ENCODE measurements at regions not wholly inside any gene's neighbourhood (a gene's known extent, or its start where the extent isn't known, plus 50 kb on each side); places are given as distances from the start of the nearest gene placed in this dataset.

GRCh38 chr12:73950507-73950906 lies 587.1 kb upstream of the ATXN7L3B start:
- WGBS (ENCODE audit: extremely low coverage, insufficient read length, low lambda C conversion rate), result no CpG with 5 or more reads among the region's 1 CpG
- H3K36me3 Mint-ChIP-seq (ENCODE audit: insufficient read depth in 1 of 3, low read depth in 3 of 3), result no peaks in the 10 kb centered on the region

More at GRCh38 chr12:73950507-73950906, 587.1 kb upstream of the ATXN7L3B start:
- no peak overlapping the region for H3K4ac ChIP-seq (ENCODE audit: low read depth, low read length)
- H2AK5ac ChIP-seq (ENCODE audit: insufficient read length, low read length), result no peak overlapping the region
- no peak overlapping the region for H3K9ac ChIP-seq (ENCODE audit: extremely low read depth, insufficient read length, low read length)
- Mint-ChIP-seq H3K27me3 (ENCODE audit: low read depth) (no peaks in the 10 kb centered on the region), H3K9me3 (no peaks in the 10 kb centered on the region), H3K4me1 (peaks cover 12 to 20% of the 10 kb centered on the region in 2 experiments), H3K4me3 (no peak overlapping the region), H3K27ac (peak overlapping the region in 1 of 3 experiments; percentile 37; a peak in 2 of 7 replicates)
- no peak overlapping the region for H2BK12ac ChIP-seq (ENCODE audit: insufficient read length, low read depth, low read length)
- no peaks in the 10 kb centered on the region for H3K9me3 ChIP-seq (ENCODE audit: control insufficient read depth, low read depth, low read length)
- H2BK20ac ChIP-seq (ENCODE audit: low read depth, low read length, poor library complexity, severe bottlenecking), result no peak overlapping the region
- H3K23ac ChIP-seq (ENCODE audit: insufficient read length, low read depth, low read length), result no peak overlapping the region
- H3T11ph ChIP-seq (ENCODE audit: low read length), result no peak overlapping the region
- no peak overlapping the region for H4K5ac ChIP-seq (ENCODE audit: insufficient read length, low read depth, low read length)
- H3K18ac ChIP-seq (ENCODE audit: insufficient read length, low read depth, low read length), result no peak overlapping the region
- H4K8ac ChIP-seq (replicated peaks; ENCODE audit: insufficient read length, low read depth, low read length), result no peak overlapping the region
- H2AFZ ChIP-seq (ENCODE audit: low read length), result no peak overlapping the region
- H4K20me1 ChIP-seq (ENCODE audit: control insufficient read depth, insufficient read depth, insufficient read length), result no peaks in the 10 kb centered on the region
- no peaks in the 10 kb centered on the region for H3K4me1 ChIP-seq (ENCODE audit: insufficient read depth, low read length)
- TF ChIP-seq CTCF (conservative IDR thresholded peaks at IDR 0.05), result no peak
- H3K14ac ChIP-seq (ENCODE audit: insufficient read depth, low read length), result no peak overlapping the region
- no peak overlapping the region for H3K4me2 ChIP-seq (ENCODE audit: insufficient read depth, insufficient read length, low read length)
- H2BK120ac ChIP-seq (ENCODE audit: low read depth, low read length, poor library complexity, severe bottlenecking), result no peak overlapping the region
- H3K79me2 ChIP-seq (ENCODE audit: insufficient read depth, low read length), result no peaks in the 10 kb centered on the region
- no peak overlapping the region for H2BK5ac ChIP-seq (ENCODE audit: insufficient read length, low read length)
- H3K27ac ChIP-seq (ENCODE audit: insufficient read length, low read depth, low read length), result no peak overlapping the region
- no peak for DNase-seq
- no peak overlapping the region for H2BK15ac ChIP-seq (ENCODE audit: low read depth, low read length)
- H3K23me2 ChIP-seq (ENCODE audit: insufficient read length, low read depth, low read length, poor library complexity, severe bottlenecking), result no peaks in the 10 kb centered on the region
- no peak overlapping the region for H3K56ac ChIP-seq (ENCODE audit: insufficient read length, low read depth, low read length)
- H3K27me3 ChIP-seq (ENCODE audit: insufficient read depth, low read length), result no peaks in the 10 kb centered on the region
- H4K91ac ChIP-seq (ENCODE audit: insufficient read length, low read depth, low read length), result no peak overlapping the region
- no peaks in the 10 kb centered on the region for H3K79me1 ChIP-seq (ENCODE audit: insufficient read depth, low read depth, low read length, poor library complexity, severe bottlenecking)

All from H9 (cell line).